ENCODE measurements at regions not wholly inside any gene's neighbourhood (a gene's known extent, or its start where the extent isn't known, plus 50 kb on each side); places are given as distances from the start of the nearest gene placed in this dataset.

DNA sequence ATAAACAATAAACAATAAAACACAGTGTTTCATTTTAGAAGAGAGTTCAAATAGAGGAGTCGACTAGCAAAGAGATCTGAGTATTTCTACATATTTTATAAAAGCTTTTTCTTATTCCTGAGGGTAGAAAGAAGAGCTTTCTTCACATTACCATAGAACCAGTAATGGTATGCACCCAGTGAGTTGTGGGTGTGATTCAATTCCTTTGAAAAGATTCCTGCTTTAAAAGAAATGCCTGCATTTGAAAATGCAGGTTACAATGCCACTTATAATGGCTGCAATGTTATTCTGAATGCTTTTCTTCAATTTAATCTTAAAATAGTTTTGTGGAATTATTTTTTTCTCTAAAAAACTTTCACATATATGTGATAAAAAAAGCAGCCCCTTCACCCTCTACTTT lies 178.1 kb downstream of the CDC14C start:
- no peak for DNase-seq (ENCODE audit: low spot score)
- TF ChIP-seq CTCF (IDR thresholded peaks at IDR 0.05; ENCODE audit: extremely low read depth, missing control alignments): no peak

- no peak for DNase-seq (ENCODE audit: low spot score)
- no peak for TF ChIP-seq CTCF (IDR thresholded peaks at IDR 0.05; ENCODE audit: extremely low read depth, missing control alignments)
Measured at GRCh38 chr7:49111706-49112105, 187.4 kb downstream of the CDC14C start.

DNA sequence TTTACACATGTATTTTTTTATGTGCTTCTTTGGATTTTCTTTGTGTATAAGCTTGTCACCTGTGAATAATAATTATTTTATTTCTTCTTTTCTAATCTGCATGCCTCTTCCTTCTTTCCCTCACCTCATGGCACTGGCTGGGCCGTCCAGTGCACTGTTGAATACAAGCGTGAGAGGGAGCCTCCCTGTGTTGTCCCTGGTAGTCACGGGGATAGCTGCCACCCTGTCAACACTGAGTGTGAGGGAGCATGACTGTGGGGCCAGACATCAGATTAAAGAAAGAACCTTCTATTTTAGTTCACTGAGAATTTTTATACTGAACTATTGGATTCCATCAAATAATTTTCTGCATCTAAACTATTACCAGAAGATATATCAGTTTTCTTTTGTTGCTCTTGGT lies 187.9 kb downstream of the CDC14C start:
- no peak for DNase-seq (ENCODE audit: low spot score)
- no peak for TF ChIP-seq CTCF (IDR thresholded peaks at IDR 0.05; ENCODE audit: extremely low read depth, missing control alignments)

DNA sequence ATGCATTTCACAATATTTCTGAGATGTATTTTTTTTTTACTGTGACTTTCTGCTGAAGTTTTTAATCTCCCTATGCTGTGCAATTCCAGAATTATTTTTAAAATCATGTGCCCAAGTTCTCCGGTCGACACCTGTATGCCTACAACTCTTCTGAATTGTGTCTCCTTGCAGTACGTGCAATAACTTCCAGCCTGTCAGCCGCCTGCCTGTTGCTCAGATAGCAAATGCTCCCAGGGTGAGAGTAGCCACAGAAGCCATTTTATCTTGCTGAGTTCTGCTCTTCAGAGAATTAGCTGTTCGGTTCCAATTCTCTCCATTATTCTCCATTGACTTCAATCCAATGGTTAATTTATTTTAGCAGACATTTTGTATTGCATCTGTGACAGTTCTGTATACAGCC lies 188.3 kb downstream of the CDC14C start:
- no peak for TF ChIP-seq CTCF (IDR thresholded peaks at IDR 0.05; ENCODE audit: extremely low read depth, missing control alignments)
- no peak for DNase-seq (ENCODE audit: low spot score)

- no peak for TF ChIP-seq CTCF (IDR thresholded peaks at IDR 0.05; ENCODE audit: extremely low read depth, missing control alignments)
- no peak for DNase-seq (ENCODE audit: low spot score)
Measured at GRCh38 chr7:49119706-49120105, 195.4 kb downstream of the CDC14C start.

DNA sequence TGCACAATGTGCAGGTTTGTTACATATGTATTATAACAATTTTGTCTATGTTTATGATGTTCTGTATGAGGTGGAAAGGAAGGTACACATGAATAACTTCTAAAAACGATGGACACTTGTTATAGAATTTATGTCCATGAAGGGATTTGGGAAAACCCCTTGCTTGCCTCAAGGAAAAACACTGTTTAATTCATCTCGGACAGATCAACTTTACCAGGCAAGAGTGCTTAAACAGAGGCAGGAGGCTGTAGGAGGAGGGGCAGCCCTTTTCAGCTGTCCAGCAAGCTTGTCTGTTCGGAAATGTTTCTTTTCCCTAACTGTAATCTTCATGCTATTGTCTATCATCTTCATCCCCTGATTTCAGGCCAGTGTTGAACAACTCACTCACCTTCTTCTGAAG lies 200.9 kb downstream of the CDC14C start:
- no peak for DNase-seq (ENCODE audit: low spot score)
- no peak for TF ChIP-seq CTCF (IDR thresholded peaks at IDR 0.05; ENCODE audit: extremely low read depth, missing control alignments)

GRCh38 chr7:49127359-49127913 lies 203.1 kb downstream of the CDC14C start:
- DNase-seq (ENCODE audit: low spot score): no peak

More at GRCh38 chr7:49127359-49127913, 203.1 kb downstream of the CDC14C start:
- TF ChIP-seq CTCF (IDR thresholded peaks at IDR 0.05; ENCODE audit: extremely low read depth, missing control alignments): no peak

All from GM20000 (cell line).